H7 (cell line): ENCODE measurements at regions not wholly inside any gene's neighbourhood (a gene's known extent, or its start where the extent isn't known, plus 50 kb on each side); places are given as distances from the start of the nearest gene placed in this dataset.
A peak's percentile ranks its signal among the peaks of the same experiment; 100 is the strongest.
"Not testable (repeated sequence)": the region's sequence is repeated elsewhere in the genome, so short reads cannot be mapped to it uniquely, and the experiment has no call there.

Experiments used
- DNase-seq: peaks from one replicate; pipeline ENCODE4 v3.0.0; 2012
- H3K27me3 ChIP-seq: 2 replicates; pipeline ENCODE4 v1.6.0; 2011; ENCODE audit warnings: mild to moderate bottlenecking, low read length; ENCODE audit not compliant: control insufficient read depth, insufficient read depth
- H3K36me3 ChIP-seq: replicated peaks from 2 replicates; pipeline ENCODE4 v1.5.1; 2011; ENCODE audit warnings: low read length; ENCODE audit not compliant: control insufficient read depth, insufficient read depth
- H3K4me3 ChIP-seq: 2 replicates; pipeline ENCODE4 v1.5.1; 2011; ENCODE audit warnings: low read depth, mild to moderate bottlenecking, control low read depth, low read length, moderate library complexity; ENCODE audit not compliant: insufficient read depth

- DNase-seq = no peak
- Histone ChIP-seq H3K27me3 (no peaks in the 10 kb centered on the region), H3K36me3 (no peaks in the 10 kb centered on the region), H3K4me3 (no peak overlapping the region)
Observed at GRCh38 chr12:42030588-42030987, 114.1 kb downstream of the GXYLT1 start.

GRCh38 chr12:42027546-42027945, 117.1 kb downstream of the GXYLT1 start:
- H3K36me3 ChIP-seq = no peaks in the 10 kb centered on the region
- H3K4me3 ChIP-seq = no peak overlapping the region
- peaks cover 5% of the 10 kb centered on the region; the same call in 1 of the 2 replicates for H3K27me3 ChIP-seq
- DNase-seq = no peak

- no peak for DNase-seq
- Histone ChIP-seq H3K4me3 (no peak overlapping the region), H3K27me3 (peaks cover 5% of the 10 kb centered on the region; the same call in 1 of the 2 replicates), H3K36me3 (no peaks in the 10 kb centered on the region)
Observed at GRCh38 chr12:42024495-42024830, 120.2 kb downstream of the GXYLT1 start.

- no peaks in the 10 kb centered on the region for H3K36me3 ChIP-seq
- no peak overlapping the region for H3K4me3 ChIP-seq
- H3K27me3 ChIP-seq = peaks cover 5% of the 10 kb centered on the region; the same call in 1 of the 2 replicates
- peak; percentile 63 for DNase-seq
Observed at GRCh38 chr12:42023733-42024494, 120.8 kb downstream of the GXYLT1 start.

GRCh38 chr12:42021937-42022336, 122.7 kb downstream of the GXYLT1 start:
- not testable (repeated sequence) for H3K27me3 ChIP-seq, DNase-seq, H3K4me3 ChIP-seq, H3K36me3 ChIP-seq

- Histone ChIP-seq H3K4me3 (no peak overlapping the region), H3K27me3 (peaks cover 5% of the 10 kb centered on the region; the same call in 1 of the 2 replicates), H3K36me3 (no peaks in the 10 kb centered on the region)
- no peak for DNase-seq
Observed at GRCh38 chr12:42021469-42021868, 123.2 kb downstream of the GXYLT1 start.

- no peaks in the 10 kb centered on the region for H3K36me3 ChIP-seq
- peaks cover 5% of the 10 kb centered on the region; the same call in 1 of the 2 replicates for H3K27me3 ChIP-seq
- DNase-seq = no peak
Observed at GRCh38 chr12:42020226-42020625, 124.4 kb downstream of the GXYLT1 start.

GRCh38 chr12:42019746-42020145, 124.9 kb downstream of the GXYLT1 start:
- peaks cover 5% of the 10 kb centered on the region; the same call in 1 of the 2 replicates for H3K27me3 ChIP-seq
- DNase-seq = no peak

More at GRCh38 chr12:42020226-42020625, 124.4 kb downstream of the GXYLT1 start:
- H3K4me3 ChIP-seq = no peak overlapping the region

GRCh38 chr12:42017051-42017450, 127.6 kb downstream of the GXYLT1 start:
- no peak for DNase-seq
- no peak overlapping the region for H3K4me3 ChIP-seq
- no peaks in the 10 kb centered on the region for H3K27me3 ChIP-seq
- no peaks in the 10 kb centered on the region for H3K36me3 ChIP-seq

More at GRCh38 chr12:42019746-42020145, 124.9 kb downstream of the GXYLT1 start:
- Histone ChIP-seq H3K4me3 (no peak overlapping the region), H3K36me3 (no peaks in the 10 kb centered on the region)

- Histone ChIP-seq H3K27me3 (no peaks in the 10 kb centered on the region), H3K4me3 (no peak overlapping the region), H3K36me3 (no peaks in the 10 kb centered on the region)
- no peak for DNase-seq
Observed at GRCh38 chr12:42015051-42015461, 129.6 kb downstream of the GXYLT1 start.

GRCh38 chr12:42012501-42012900, 132.2 kb downstream of the GXYLT1 start:
- H3K36me3 ChIP-seq, H3K27me3 ChIP-seq, H3K4me3 ChIP-seq, DNase-seq: not testable (repeated sequence)

- no peak for DNase-seq
- H3K4me3 ChIP-seq = no peak overlapping the region
- no peaks in the 10 kb centered on the region for H3K36me3 ChIP-seq
- H3K27me3 ChIP-seq = no peaks in the 10 kb centered on the region
Observed at GRCh38 chr12:42010715-42011114, 134.0 kb downstream of the GXYLT1 start.

GRCh38 chr12:42010257-42010656, 134.4 kb downstream of the GXYLT1 start:
- no peaks in the 10 kb centered on the region for H3K36me3 ChIP-seq

GRCh38 chr12:42008996-42009395, 135.7 kb downstream of the GXYLT1 start:
- DNase-seq = no peak
- no peaks in the 10 kb centered on the region for H3K27me3 ChIP-seq
- no peak overlapping the region for H3K4me3 ChIP-seq
- no peaks in the 10 kb centered on the region for H3K36me3 ChIP-seq

More at GRCh38 chr12:42010257-42010656, 134.4 kb downstream of the GXYLT1 start:
- H3K4me3 ChIP-seq = no peak overlapping the region
- no peak for DNase-seq
- no peaks in the 10 kb centered on the region for H3K27me3 ChIP-seq

- Histone ChIP-seq H3K4me3 (no peak overlapping the region), H3K36me3 (no peaks in the 10 kb centered on the region), H3K27me3 (no peaks in the 10 kb centered on the region)
- no peak for DNase-seq
Observed at GRCh38 chr12:42003031-42003430, 141.6 kb downstream of the GXYLT1 start.
